ENCODE measurements at regions not wholly inside any gene's neighbourhood (a gene's known extent, or its start where the extent isn't known, plus 50 kb on each side); places are given as distances from the start of the nearest gene placed in this dataset.

GRCh38 chr1:14190508-14190907 lies 408.0 kb upstream of the KAZN start:
- ChIA-PET CTCF (interaction anchor here (0.6 kb wide), 1 partner anchor 11 kb away, joined by 3 read pairs; no protein-coding TSS in a partner anchor), POLR2A (no interaction called here)
- FAIRE-seq (no peak), ATAC-seq (no peak), DNase-seq (ENCODE audit: low read depth in 1 of 2, low spot score in 1 of 2) (no peak)
- Histone ChIP-seq H3K9me3 (no peaks in the 10 kb centered on the region), H3K4me1 (no peaks in the 10 kb centered on the region), H3K4me3 (no peak overlapping the region), H3K4me2 (no peak overlapping the region), H3K27ac (no peak overlapping the region)
- TF ChIP-seq REST (IDR thresholded peaks at IDR 0.05) = no peak
- no peak for TF ChIP-seq POLR2AphosphoS2 (conservative IDR thresholded peaks at IDR 0.05; ENCODE audit: low read length)
- no peak for TF ChIP-seq KDM1A (IDR thresholded peaks at IDR 0.05; ENCODE audit: low read depth)
- TF ChIP-seq ATOH8 (CRISPR knock-in tag; IDR thresholded peaks at IDR 0.05; ENCODE audit: low read depth) = no peak
- TF ChIP-seq ZC3H11A (IDR thresholded peaks at IDR 0.05) = no peak
- no peak for TF ChIP-seq ELK1 (IDR thresholded peaks at IDR 0.05; ENCODE audit: low read depth, low read length)
- no peak for TF ChIP-seq RARB (CRISPR knock-in tag; IDR thresholded peaks at IDR 0.05)
- WGBS (ENCODE audit: missing lambda C conversion rate) = 0% methylated on average over 3 of the region's 3 CpGs

GRCh38 chr1:14194511-14194910 lies 404.0 kb upstream of the KAZN start:
- no peak for FAIRE-seq
- 2% methylated on average over 3 of the region's 3 CpGs for WGBS (ENCODE audit: missing lambda C conversion rate)

GRCh38 chr1:14205066-14205465 lies 393.4 kb upstream of the KAZN start:
- no peak overlapping the region for H3K27ac ChIP-seq
- ChIA-PET POLR2A (no interaction called here), CTCF (no interaction called here)
- FAIRE-seq (no peak), DNase-seq (ENCODE audit: low read depth in 1 of 2, low spot score in 1 of 2) (no peak), ATAC-seq (no peak)
- WGBS (ENCODE audit: missing lambda C conversion rate) = 6% methylated on average over 1 of the region's 1 CpG
- no peaks in the 10 kb centered on the region for H3K9me3 ChIP-seq
- no peak overlapping the region for H3K4me2 ChIP-seq
- H3K4me1 ChIP-seq = no peaks in the 10 kb centered on the region
- no peak overlapping the region for H3K4me3 ChIP-seq
- TF ChIP-seq ESRRA (IDR thresholded peaks at IDR 0.05; ENCODE audit: borderline replicate concordance, low read length) (no peak), REST (IDR thresholded peaks at IDR 0.05) (no peak), ATOH8 (CRISPR knock-in tag; IDR thresholded peaks at IDR 0.05; ENCODE audit: low read depth) (no peak), EP300 (IDR thresholded peaks at IDR 0.05) (no peak), HDAC2 (IDR thresholded peaks at IDR 0.05) (no peak), RFX5 (IDR thresholded peaks at IDR 0.05) (no peak), TFCP2L1 (CRISPR knock-in tag; IDR thresholded peaks at IDR 0.05) (no peak), USF2 (IDR thresholded peaks at IDR 0.05) (no peak), RCOR1 (IDR thresholded peaks at IDR 0.05; ENCODE audit: low read depth, low read length) (no peak), CBX2 (IDR thresholded peaks at IDR 0.05; ENCODE audit: borderline replicate concordance, low read depth) (no peak)

More at GRCh38 chr1:14194511-14194910, 404.0 kb upstream of the KAZN start:
- H3K4me1 ChIP-seq = no peaks in the 10 kb centered on the region
- DNase-seq (ENCODE audit: low read depth in 1 of 2, low spot score in 1 of 2) (no peak), ATAC-seq (no peak)
- H3K4me3 ChIP-seq = no peak overlapping the region
- ChIA-PET POLR2A (no interaction called here), CTCF (no interaction called here)
- H3K9me3 ChIP-seq = no peaks in the 10 kb centered on the region
- no peak overlapping the region for H3K27ac ChIP-seq
- no peak overlapping the region for H3K4me2 ChIP-seq
- TF ChIP-seq PBX3 (IDR thresholded peaks at IDR 0.05) = no peak
- TF ChIP-seq KDM1A (IDR thresholded peaks at IDR 0.05; ENCODE audit: low read depth) = no peak
- no peak for TF ChIP-seq BHLHE40 (IDR thresholded peaks at IDR 0.05; ENCODE audit: low read depth, low read length)
- TF ChIP-seq MAX (IDR thresholded peaks at IDR 0.05) = no peak
- no peak for TF ChIP-seq RAD21 (conservative IDR thresholded peaks at IDR 0.05 in 1 of 2, IDR thresholded peaks at IDR 0.05 in 1 of 2)
